ENCODE measurements at regions not wholly inside any gene's neighbourhood (a gene's known extent, or its start where the extent isn't known, plus 50 kb on each side); places are given as distances from the start of the nearest gene placed in this dataset.
"Not testable (repeated sequence)": the region's sequence is repeated elsewhere in the genome, so short reads cannot be mapped to it uniquely, and the experiment has no call there.

DNA sequence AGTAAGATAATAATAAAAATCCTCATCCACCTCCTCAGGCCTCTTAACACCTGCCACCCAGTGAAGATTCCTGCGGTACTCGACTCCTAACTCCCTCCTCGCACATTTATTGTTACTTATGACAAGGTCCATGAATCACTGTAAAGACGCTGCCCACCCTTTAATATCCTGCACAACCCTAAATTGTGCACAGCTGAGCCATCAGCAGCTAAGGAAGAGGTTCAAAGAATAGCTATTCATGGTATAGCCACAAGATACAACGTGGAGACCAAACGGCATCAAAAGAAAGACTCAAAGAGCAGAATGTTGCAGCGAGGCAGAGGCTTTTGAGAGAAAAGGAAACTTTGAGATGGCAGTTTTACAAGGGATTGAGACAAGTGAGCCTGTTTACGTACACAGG lies 266.3 kb downstream of the SATB2 start:
- Mint-ChIP-seq H3K4me1 (peaks cover 19% of the 10 kb centered on the region), H3K9me3 (no peaks in the 10 kb centered on the region), H3K27me3 (ENCODE audit: insufficient read depth) (no peaks in the 10 kb centered on the region), H3K4me3 (no peak overlapping the region), H3K27ac (no peak overlapping the region), H3K36me3 (ENCODE audit: low read depth) (no peaks in the 10 kb centered on the region)
- WGBS, 2 experiments (ENCODE audit: insufficient coverage in 1 of 2, insufficient read length in 1 of 2), result 74 to 81% methylated on average over 4 to 8 of the region's 8 CpGs
- DNase-seq, result no peak
- TF ChIP-seq, protein P1, sequence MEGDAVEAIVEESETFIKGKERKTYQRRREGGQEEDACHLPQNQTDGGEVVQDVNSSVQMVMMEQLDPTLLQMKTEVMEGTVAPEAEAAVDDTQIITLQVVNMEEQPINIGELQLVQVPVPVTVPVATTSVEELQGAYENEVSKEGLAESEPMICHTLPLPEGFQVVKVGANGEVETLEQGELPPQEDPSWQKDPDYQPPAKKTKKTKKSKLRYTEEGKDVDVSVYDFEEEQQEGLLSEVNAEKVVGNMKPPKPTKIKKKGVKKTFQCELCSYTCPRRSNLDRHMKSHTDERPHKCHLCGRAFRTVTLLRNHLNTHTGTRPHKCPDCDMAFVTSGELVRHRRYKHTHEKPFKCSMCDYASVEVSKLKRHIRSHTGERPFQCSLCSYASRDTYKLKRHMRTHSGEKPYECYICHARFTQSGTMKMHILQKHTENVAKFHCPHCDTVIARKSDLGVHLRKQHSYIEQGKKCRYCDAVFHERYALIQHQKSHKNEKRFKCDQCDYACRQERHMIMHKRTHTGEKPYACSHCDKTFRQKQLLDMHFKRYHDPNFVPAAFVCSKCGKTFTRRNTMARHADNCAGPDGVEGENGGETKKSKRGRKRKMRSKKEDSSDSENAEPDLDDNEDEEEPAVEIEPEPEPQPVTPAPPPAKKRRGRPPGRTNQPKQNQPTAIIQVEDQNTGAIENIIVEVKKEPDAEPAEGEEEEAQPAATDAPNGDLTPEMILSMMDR (conservative IDR thresholded peaks at IDR 0.05), result no peak
- Histone ChIP-seq H3K27ac (ENCODE audit: low read depth, low read length) (no peak overlapping the region), H3K4me3 (ENCODE audit: low read length) (no peak overlapping the region), H3K9me3 (ENCODE audit: control insufficient read depth, low read length) (no peaks in the 10 kb centered on the region), H3K36me3 (ENCODE audit: control insufficient read depth, insufficient read depth, low read length) (no peaks in the 10 kb centered on the region), H3K4me1 (ENCODE audit: control insufficient read depth, insufficient read depth, low read length) (no peaks in the 10 kb centered on the region), H3K9ac (ENCODE audit: extremely low read depth, low read length, poor library complexity, severe bottlenecking) (no peak overlapping the region), H3K27me3 (ENCODE audit: control insufficient read depth, insufficient read depth, low read length, poor library complexity, severe bottlenecking) (no peaks in the 10 kb centered on the region)

DNA sequence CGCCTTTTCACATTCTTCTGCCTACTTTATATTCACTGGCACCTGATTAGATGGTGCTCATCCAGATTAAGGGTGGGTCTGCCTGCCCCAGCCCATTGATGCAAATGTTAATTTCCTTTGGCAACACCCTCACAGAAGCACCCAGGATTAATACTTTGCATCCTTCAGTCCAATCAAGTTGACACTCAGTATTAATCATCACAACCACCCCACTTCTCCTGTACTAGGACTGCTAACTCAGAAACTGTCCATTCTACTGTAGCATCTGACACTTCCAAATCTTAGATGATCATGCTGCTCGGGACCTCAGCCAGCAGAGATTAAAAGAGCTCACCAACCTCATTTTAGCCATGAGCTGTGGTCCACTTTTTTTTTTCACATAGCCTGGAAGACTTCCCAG lies 268.5 kb downstream of the SATB2 start:
- no peak overlapping the region for H3K4me3 Mint-ChIP-seq
- no peaks in the 10 kb centered on the region for H3K9me3 Mint-ChIP-seq
- Histone ChIP-seq H3K9ac (ENCODE audit: extremely low read depth, low read length, poor library complexity, severe bottlenecking) (no peak overlapping the region), H3K9me3 (ENCODE audit: control insufficient read depth, low read length) (no peaks in the 10 kb centered on the region), H3K27ac (ENCODE audit: low read depth, low read length) (no peak overlapping the region), H3K4me1 (ENCODE audit: control insufficient read depth, insufficient read depth, low read length) (no peaks in the 10 kb centered on the region), H3K36me3 (ENCODE audit: control insufficient read depth, insufficient read depth, low read length) (no peaks in the 10 kb centered on the region), H3K4me3 (ENCODE audit: low read length) (no peak overlapping the region), H3K27me3 (ENCODE audit: control insufficient read depth, insufficient read depth, low read length, poor library complexity, severe bottlenecking) (no peaks in the 10 kb centered on the region)
- no peaks in the 10 kb centered on the region for H3K27me3 Mint-ChIP-seq (ENCODE audit: insufficient read depth)
- no peak for DNase-seq
- WGBS, 2 experiments (ENCODE audit: insufficient coverage in 1 of 2, insufficient read length in 1 of 2), result 92 to 96% methylated on average over 2 of the region's 2 CpGs
- peaks cover 35% of the 10 kb centered on the region for H3K4me1 Mint-ChIP-seq
- H3K36me3 Mint-ChIP-seq (ENCODE audit: low read depth), result no peaks in the 10 kb centered on the region
- TF ChIP-seq, protein P1 (conservative IDR thresholded peaks at IDR 0.05), result no peak
- no peak overlapping the region for H3K27ac Mint-ChIP-seq

DNA sequence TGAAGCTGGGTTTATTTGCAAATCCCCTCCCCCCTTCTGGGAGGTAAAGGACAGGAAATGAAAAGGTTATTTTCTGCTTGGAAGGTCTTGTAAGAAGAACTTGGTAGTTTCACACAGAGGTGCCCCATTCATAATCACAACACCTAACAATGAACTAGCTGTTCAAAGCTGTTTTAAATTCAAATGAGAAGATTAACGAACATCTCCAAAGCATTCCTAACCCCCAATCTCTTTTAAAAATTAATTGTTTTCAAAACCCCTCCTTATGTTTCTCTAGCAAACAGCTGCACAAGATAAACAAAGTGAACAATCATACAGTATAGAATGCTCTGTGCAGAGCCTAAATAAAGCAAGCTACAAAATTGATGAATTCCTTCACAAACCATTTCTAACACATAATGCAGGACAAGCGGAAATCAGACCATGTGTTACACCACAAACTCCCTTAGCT lies 271.4 kb downstream of the SATB2 start:
- H3K27ac Mint-ChIP-seq, result peak overlapping the region; percentile 6
- no peak overlapping the region for H3K4me3 Mint-ChIP-seq
- peaks cover 30% of the 10 kb centered on the region for H3K4me1 Mint-ChIP-seq
- TF ChIP-seq, protein P1 (conservative IDR thresholded peaks at IDR 0.05), result no peak
- no peaks in the 10 kb centered on the region for H3K27me3 Mint-ChIP-seq (ENCODE audit: insufficient read depth)
- H3K4me3 ChIP-seq (ENCODE audit: low read length), result no peak overlapping the region
- H3K9ac ChIP-seq (ENCODE audit: extremely low read depth, low read length, poor library complexity, severe bottlenecking), result no peak overlapping the region
- no peaks in the 10 kb centered on the region for H3K36me3 ChIP-seq (ENCODE audit: control insufficient read depth, insufficient read depth, low read length)
- no peaks in the 10 kb centered on the region for H3K4me1 ChIP-seq (ENCODE audit: control insufficient read depth, insufficient read depth, low read length)
- H3K36me3 Mint-ChIP-seq (ENCODE audit: low read depth), result no peaks in the 10 kb centered on the region
- DNase-seq, result no peak
- H3K9me3 Mint-ChIP-seq, result peaks cover 3% of the 10 kb centered on the region
- 47 to 54% methylated on average over 2 of the region's 2 CpGs for WGBS, 2 experiments (ENCODE audit: insufficient coverage in 1 of 2, insufficient read length in 1 of 2)
- no peaks in the 10 kb centered on the region for H3K9me3 ChIP-seq (ENCODE audit: control insufficient read depth, low read length)
- no peak overlapping the region for H3K27ac ChIP-seq (ENCODE audit: low read depth, low read length)
- H3K27me3 ChIP-seq (ENCODE audit: control insufficient read depth, insufficient read depth, low read length, poor library complexity, severe bottlenecking), result no peaks in the 10 kb centered on the region

DNA sequence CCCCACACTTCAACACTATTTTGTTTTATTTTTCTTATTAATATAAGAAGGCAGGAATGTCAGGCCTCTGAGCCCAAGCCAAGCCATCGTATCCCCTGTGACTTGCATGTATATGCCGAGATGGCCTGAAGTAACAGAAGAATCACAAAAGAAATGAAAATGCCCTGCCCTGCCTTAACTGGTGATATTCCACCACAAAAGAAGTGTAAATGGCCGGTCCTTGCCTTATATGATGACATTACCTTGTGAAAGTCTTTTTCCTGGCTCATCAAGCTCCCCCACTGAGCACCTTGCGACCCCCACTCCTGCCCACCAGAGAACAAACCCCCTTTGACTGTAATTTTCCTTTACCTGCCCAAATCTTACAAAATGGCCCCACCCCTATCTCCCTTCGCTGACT lies 272.6 kb downstream of the SATB2 start:
- not testable (repeated sequence) for H3K36me3 Mint-ChIP-seq (ENCODE audit: low read depth); H3K9me3 Mint-ChIP-seq; H3K27me3 Mint-ChIP-seq (ENCODE audit: insufficient read depth); H3K9ac ChIP-seq (ENCODE audit: extremely low read depth, low read length, poor library complexity, severe bottlenecking); H3K9me3 ChIP-seq (ENCODE audit: control insufficient read depth, low read length); H3K4me1 ChIP-seq (ENCODE audit: control insufficient read depth, insufficient read depth, low read length); H3K36me3 ChIP-seq (ENCODE audit: control insufficient read depth, insufficient read depth, low read length); H3K27ac ChIP-seq (ENCODE audit: low read depth, low read length); H3K4me3 ChIP-seq (ENCODE audit: low read length); H3K4me3 Mint-ChIP-seq; H3K27me3 ChIP-seq (ENCODE audit: control insufficient read depth, insufficient read depth, low read length, poor library complexity, severe bottlenecking)
- DNase-seq, result peak; percentile 81
- H3K4me1 Mint-ChIP-seq, result peaks cover 30% of the 10 kb centered on the region
- whole genome bisulfite sequencing, 2 experiments (ENCODE audit: insufficient coverage in 1 of 2, insufficient read length in 1 of 2), result 69 to 79% methylated on average over 3 to 5 of the region's 5 CpGs
- H3K27ac Mint-ChIP-seq, result peak overlapping the region; percentile 84

All from endodermal cell (in vitro differentiated cells).